ENCODE measurements at regions not wholly inside any gene's neighbourhood (a gene's known extent, or its start where the extent isn't known, plus 50 kb on each side); places are given as distances from the start of the nearest gene placed in this dataset.

- no peaks in the 10 kb centered on the region for H3K36me3 ChIP-seq (ENCODE audit: insufficient read depth, low read length)
- no peaks in the 10 kb centered on the region for H3K9me2 ChIP-seq (ENCODE audit: insufficient read depth, low read length)
- no peak overlapping the region for H3K27ac ChIP-seq (ENCODE audit: low read length)
- no peaks in the 10 kb centered on the region for H3F3A ChIP-seq (ENCODE audit: insufficient read depth, low read length, poor library complexity, severe bottlenecking)
- no peak overlapping the region for H3K4me3 ChIP-seq (ENCODE audit: low read length)
- no peaks in the 10 kb centered on the region for H4K20me1 ChIP-seq (ENCODE audit: insufficient read depth)
- no peaks in the 10 kb centered on the region for H3K9me3 ChIP-seq (ENCODE audit: low read length)
- no peaks in the 10 kb centered on the region for H3K27me3 ChIP-seq (ENCODE audit: insufficient read depth, low read depth, low read length)
- H2AFZ ChIP-seq (ENCODE audit: low read depth, low read length) = no peak overlapping the region
- no peak overlapping the region for H3K4me2 ChIP-seq (ENCODE audit: low read length)
- no peaks in the 10 kb centered on the region for H3K79me2 ChIP-seq (replicated peaks; ENCODE audit: insufficient read depth, low read length)
- no peak overlapping the region for H3K9ac ChIP-seq (ENCODE audit: low read length)
- no peak for TF ChIP-seq RAD21 (conservative IDR thresholded peaks at IDR 0.05)
- TF ChIP-seq EZH2 (IDR thresholded peaks at IDR 0.05; ENCODE audit: borderline replicate concordance, insufficient read depth, low read length, poor library complexity, severe bottlenecking) = no peak
- no peak for TF ChIP-seq MXI1 (conservative IDR thresholded peaks at IDR 0.05; ENCODE audit: poor library complexity, severe bottlenecking)
- TF ChIP-seq EP300 (conservative IDR thresholded peaks at IDR 0.05; ENCODE audit: poor library complexity, severe bottlenecking) = no peak
- TF ChIP-seq, protein P1, sequence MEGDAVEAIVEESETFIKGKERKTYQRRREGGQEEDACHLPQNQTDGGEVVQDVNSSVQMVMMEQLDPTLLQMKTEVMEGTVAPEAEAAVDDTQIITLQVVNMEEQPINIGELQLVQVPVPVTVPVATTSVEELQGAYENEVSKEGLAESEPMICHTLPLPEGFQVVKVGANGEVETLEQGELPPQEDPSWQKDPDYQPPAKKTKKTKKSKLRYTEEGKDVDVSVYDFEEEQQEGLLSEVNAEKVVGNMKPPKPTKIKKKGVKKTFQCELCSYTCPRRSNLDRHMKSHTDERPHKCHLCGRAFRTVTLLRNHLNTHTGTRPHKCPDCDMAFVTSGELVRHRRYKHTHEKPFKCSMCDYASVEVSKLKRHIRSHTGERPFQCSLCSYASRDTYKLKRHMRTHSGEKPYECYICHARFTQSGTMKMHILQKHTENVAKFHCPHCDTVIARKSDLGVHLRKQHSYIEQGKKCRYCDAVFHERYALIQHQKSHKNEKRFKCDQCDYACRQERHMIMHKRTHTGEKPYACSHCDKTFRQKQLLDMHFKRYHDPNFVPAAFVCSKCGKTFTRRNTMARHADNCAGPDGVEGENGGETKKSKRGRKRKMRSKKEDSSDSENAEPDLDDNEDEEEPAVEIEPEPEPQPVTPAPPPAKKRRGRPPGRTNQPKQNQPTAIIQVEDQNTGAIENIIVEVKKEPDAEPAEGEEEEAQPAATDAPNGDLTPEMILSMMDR (IDR thresholded peaks at IDR 0.05; ENCODE audit: poor library complexity, severe bottlenecking) = no peak
- no peak for TF ChIP-seq SMC3 (conservative IDR thresholded peaks at IDR 0.05; ENCODE audit: poor library complexity)
- no peak for TF ChIP-seq POLR2AphosphoS5 (IDR thresholded peaks at IDR 0.05)
- TF ChIP-seq, protein P2, sequence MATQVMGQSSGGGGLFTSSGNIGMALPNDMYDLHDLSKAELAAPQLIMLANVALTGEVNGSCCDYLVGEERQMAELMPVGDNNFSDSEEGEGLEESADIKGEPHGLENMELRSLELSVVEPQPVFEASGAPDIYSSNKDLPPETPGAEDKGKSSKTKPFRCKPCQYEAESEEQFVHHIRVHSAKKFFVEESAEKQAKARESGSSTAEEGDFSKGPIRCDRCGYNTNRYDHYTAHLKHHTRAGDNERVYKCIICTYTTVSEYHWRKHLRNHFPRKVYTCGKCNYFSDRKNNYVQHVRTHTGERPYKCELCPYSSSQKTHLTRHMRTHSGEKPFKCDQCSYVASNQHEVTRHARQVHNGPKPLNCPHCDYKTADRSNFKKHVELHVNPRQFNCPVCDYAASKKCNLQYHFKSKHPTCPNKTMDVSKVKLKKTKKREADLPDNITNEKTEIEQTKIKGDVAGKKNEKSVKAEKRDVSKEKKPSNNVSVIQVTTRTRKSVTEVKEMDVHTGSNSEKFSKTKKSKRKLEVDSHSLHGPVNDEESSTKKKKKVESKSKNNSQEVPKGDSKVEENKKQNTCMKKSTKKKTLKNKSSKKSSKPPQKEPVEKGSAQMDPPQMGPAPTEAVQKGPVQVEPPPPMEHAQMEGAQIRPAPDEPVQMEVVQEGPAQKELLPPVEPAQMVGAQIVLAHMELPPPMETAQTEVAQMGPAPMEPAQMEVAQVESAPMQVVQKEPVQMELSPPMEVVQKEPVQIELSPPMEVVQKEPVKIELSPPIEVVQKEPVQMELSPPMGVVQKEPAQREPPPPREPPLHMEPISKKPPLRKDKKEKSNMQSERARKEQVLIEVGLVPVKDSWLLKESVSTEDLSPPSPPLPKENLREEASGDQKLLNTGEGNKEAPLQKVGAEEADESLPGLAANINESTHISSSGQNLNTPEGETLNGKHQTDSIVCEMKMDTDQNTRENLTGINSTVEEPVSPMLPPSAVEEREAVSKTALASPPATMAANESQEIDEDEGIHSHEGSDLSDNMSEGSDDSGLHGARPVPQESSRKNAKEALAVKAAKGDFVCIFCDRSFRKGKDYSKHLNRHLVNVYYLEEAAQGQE (IDR thresholded peaks at IDR 0.05; ENCODE audit: borderline replicate concordance) = no peak
- TF ChIP-seq TAF1 (IDR thresholded peaks at IDR 0.05; ENCODE audit: low read depth) = no peak
Measured at GRCh38 chr15:38846346-38846745, 281.7 kb upstream of the RASGRP1 start.

DNA sequence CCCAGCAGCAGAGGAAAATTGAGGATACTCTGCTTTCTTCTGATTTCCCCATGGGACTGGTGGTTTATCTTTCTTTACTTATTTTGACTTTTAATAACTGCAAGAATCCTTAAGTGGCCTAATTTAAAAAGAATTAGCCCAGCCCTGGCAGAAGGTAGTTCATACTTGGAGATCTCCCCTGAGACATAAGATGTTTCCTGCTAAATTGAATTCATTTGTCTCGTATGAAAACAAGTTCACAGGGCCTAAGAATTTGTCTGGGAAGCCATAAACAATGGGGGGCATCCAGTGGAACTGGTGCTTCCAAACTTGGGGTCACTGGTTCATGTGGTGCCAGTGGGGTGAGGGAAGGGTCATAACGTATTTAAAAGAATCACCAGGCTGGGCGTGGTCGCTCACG lies 283.1 kb upstream of the RASGRP1 start:
- Histone ChIP-seq H3K36me3 (ENCODE audit: insufficient read depth, low read length) (no peaks in the 10 kb centered on the region), H3K27ac (ENCODE audit: low read length) (no peak overlapping the region), H3K9ac (ENCODE audit: low read length) (no peak overlapping the region), H2AFZ (ENCODE audit: low read depth, low read length) (no peak overlapping the region), H3K4me2 (ENCODE audit: low read length) (no peak overlapping the region), H3K27me3 (ENCODE audit: insufficient read depth, low read depth, low read length) (no peaks in the 10 kb centered on the region), H3F3A (ENCODE audit: insufficient read depth, low read length, poor library complexity, severe bottlenecking) (no peaks in the 10 kb centered on the region), H4K20me1 (ENCODE audit: insufficient read depth) (no peaks in the 10 kb centered on the region), H3K9me2 (ENCODE audit: insufficient read depth, low read length) (no peaks in the 10 kb centered on the region), H3K4me3 (ENCODE audit: low read length) (no peak overlapping the region), H3K9me3 (ENCODE audit: low read length) (no peaks in the 10 kb centered on the region), H3K79me2 (replicated peaks; ENCODE audit: insufficient read depth, low read length) (no peaks in the 10 kb centered on the region)
- TF ChIP-seq RAD21 (conservative IDR thresholded peaks at IDR 0.05) (no peak), MXI1 (conservative IDR thresholded peaks at IDR 0.05; ENCODE audit: poor library complexity, severe bottlenecking) (no peak), SMC3 (conservative IDR thresholded peaks at IDR 0.05; ENCODE audit: poor library complexity) (no peak), POLR2AphosphoS5 (IDR thresholded peaks at IDR 0.05) (no peak), TAF1 (IDR thresholded peaks at IDR 0.05; ENCODE audit: low read depth) (no peak), EP300 (conservative IDR thresholded peaks at IDR 0.05; ENCODE audit: poor library complexity, severe bottlenecking) (no peak), EZH2 (IDR thresholded peaks at IDR 0.05; ENCODE audit: borderline replicate concordance, insufficient read depth, low read length, poor library complexity, severe bottlenecking) (no peak)
- TF ChIP-seq, protein P1 (IDR thresholded peaks at IDR 0.05; ENCODE audit: poor library complexity, severe bottlenecking) = no peak
- TF ChIP-seq, protein P2 (IDR thresholded peaks at IDR 0.05; ENCODE audit: borderline replicate concordance) = no peak
